Ovary (tissue), 3 donors: ENCODE measurements at regions not wholly inside any gene's neighbourhood (a gene's known extent, or its start where the extent isn't known, plus 50 kb on each side); places are given as distances from the start of the nearest gene placed in this dataset.

ENCODE experiments used
- CTCF ChIP-seq, 3 donors: fragments of 450-650 bp in 2 of 3; fragments of 200-600 bp in 1 of 3; IDR thresholded peaks; one replicate each; pipeline versions ENCODE4 v1.5.1 to v1.8.0; 2016 to 2022; ENCODE audit warnings: antibody characterized with exemption in 3 of 3, mild to moderate bottlenecking in 1 of 3
- POLR2A ChIP-seq: fragments of 450-650 bp; IDR thresholded peaks from one replicate; pipeline ENCODE4 v1.6.1; 2017; ENCODE audit warnings: antibody characterized with exemption, mild to moderate bottlenecking, moderate library complexity
- donor health status: DM: no; HTN: no; CAD: no.

GRCh38 chr12:85747941-85748495 is 88.2 kb downstream of the RASSF9 start:
- TF ChIP-seq POLR2A (no peak), CTCF (IDR thresholded peaks at IDR 0.05) (no peak)
